A549 (cell line): ENCODE measurements at regions not wholly inside any gene's neighbourhood (a gene's known extent, or its start where the extent isn't known, plus 50 kb on each side); places are given as distances from the start of the nearest gene placed in this dataset.

Experiments
- ATAC-seq, 2 experiments: fragments of 200-7000 bp in 1 of 2; fragments of >200 bp in 1 of 2; cut with Nextera tagmentation in 1 of 2; cut with Tn5 transposase in 1 of 2; 3 replicates each; pipeline versions ENCODE4 v1.8.0 to v1.9.1; 2018 to 2020; ENCODE audit warnings: mild to moderate bottlenecking in 1 of 2, moderate library complexity in 1 of 2
- CTCF ChIA-PET: fragments of 300-600 bp; sonication (Branson Sonifier 250); formaldehyde crosslinking; extraction: SDS; loops from one replicate; lab custom pipeline; 2021; ENCODE audit warnings: antibody characterized with exemption, inconsistent platforms; lab: Yijun Ruan, JAX
- POLR2A ChIA-PET: fragments of 350-600 bp; formaldehyde crosslinking; extraction: SDS; loops from one replicate; lab custom pipeline; 2021; ENCODE audit warnings: antibody characterized with exemption, inconsistent platforms; lab: Yijun Ruan, JAX
- DNase-seq, 2 experiments: peaks; one replicate each; pipeline versions ENCODE4 v3.0.0 to v3.0.0-alpha.2; 2011 to 2016; ENCODE audit warnings: low read depth in 1 of 2, low spot score in 1 of 2
- FAIRE-seq: peaks from 2 replicates; lab custom pipeline; 2011; peaks lifted over from hg19 to GRCh38; lab: Jason Lieb, UNC
- H3K27ac ChIP-seq, 2 experiments: fragments of >200 bp; sonication (Bioruptor Twin); formaldehyde crosslinking; 3 replicates each; pipeline ENCODE4 v1.5.1; 2016 to 2017
- H3K4me1 ChIP-seq: fragments of >200 bp; sonication (Bioruptor Twin); formaldehyde crosslinking; 3 replicates; pipeline ENCODE4 v1.6.1; 2016
- H3K4me2 ChIP-seq: fragments of >200 bp; sonication (Bioruptor Twin); formaldehyde crosslinking; 3 replicates; pipeline ENCODE4 v1.6.1; 2016
- H3K4me3 ChIP-seq: fragments of >200 bp; sonication (Bioruptor Twin); formaldehyde crosslinking; 3 replicates; pipeline ENCODE4 v1.5.1; 2016
- H3K9me3 ChIP-seq: fragments of >200 bp; sonication (Bioruptor Twin); formaldehyde crosslinking; 3 replicates; pipeline ENCODE4 v1.6.1; 2016
- CBX8 ChIP-seq: fragments of 200-600 bp; sonication (generic); IDR thresholded peaks from 2 replicates; pipeline ENCODE4 v1.6.1; 2016
- CEBPB ChIP-seq, 2 experiments: fragments of >200 bp in 1 of 2; sonication (Bioruptor Twin) in 1 of 2; formaldehyde crosslinking in 1 of 2; IDR thresholded peaks; 2 replicates each; pipeline ENCODE4 v1.6.1; 2012 to 2016
- E2F6 ChIP-seq: IDR thresholded peaks from 2 replicates; pipeline ENCODE4 v1.6.1; 2012; ENCODE audit warnings: low read depth, borderline replicate concordance
- EHF ChIP-seq: fragments of 250-450 bp; sonication (Bioruptor Pico); IDR thresholded peaks from 2 replicates; pipeline ENCODE4 v1.5.0; 2020; ENCODE audit warnings: mild to moderate bottlenecking
- ELK1 ChIP-seq: fragments of 150-350 bp; IDR thresholded peaks from 2 replicates; pipeline ENCODE4 v1.6.1; 2014; ENCODE audit warnings: low read depth, mild to moderate bottlenecking, low read length
- HOXB5 ChIP-seq: fragments of 250-450 bp; sonication (Bioruptor Pico); IDR thresholded peaks from 2 replicates; pipeline ENCODE4 v1.5.0; 2020; ENCODE audit warnings: mild to moderate bottlenecking, moderate library complexity
- JUNB ChIP-seq: fragments of >200 bp; sonication (Bioruptor Twin); formaldehyde crosslinking; IDR thresholded peaks from 2 replicates; pipeline ENCODE4 v1.6.1; 2016
- MAFK ChIP-seq: fragments of 450-650 bp; IDR thresholded peaks from 2 replicates; pipeline ENCODE4 v1.6.1; 2014; ENCODE audit not compliant: partially characterized antibody
- MYC ChIP-seq: IDR thresholded peaks from 2 replicates; pipeline ENCODE4 v1.6.1; 2012; ENCODE audit warnings: mild to moderate bottlenecking, inconsistent platforms, low read length, improper control_type of control experiment, borderline replicate concordance
- PBX3 ChIP-seq: IDR thresholded peaks from 2 replicates; pipeline ENCODE4 v1.6.1; 2012
- POLR2A ChIP-seq: IDR thresholded peaks from 2 replicates; pipeline ENCODE4 v1.6.1; 2012; ENCODE audit warnings: mild to moderate bottlenecking, low read length
- RARB ChIP-seq: fragments of 250-450 bp; sonication (Bioruptor Pico); IDR thresholded peaks from 2 replicates; pipeline ENCODE4 v1.8.0; 2021; ENCODE audit warnings: mild to moderate bottlenecking, moderate library complexity
- USF2 ChIP-seq: fragments of 450-650 bp; IDR thresholded peaks from 2 replicates; pipeline ENCODE4 v1.6.1; 2014; ENCODE audit warnings: antibody characterized with exemption
- ZC3H11A ChIP-seq: fragments of 450-650 bp; IDR thresholded peaks from 2 replicates; pipeline ENCODE4 v1.6.1; 2014; ENCODE audit warnings: antibody characterized with exemption, mild to moderate bottlenecking
- WGBS: methylation state at CpG from one replicate; pipeline ENCODE4 v1.1.6; 2017; ENCODE audit errors: missing lambda C conversion rate; 5-methylcytosine and 5-hydroxymethylcytosine counted together

GRCh38 chr5:173790177-173790719 is 97.9 kb upstream of the CPEB4 start (continued):
- no peak for TF ChIP-seq USF2
- TF ChIP-seq E2F6 = no peak
- TF ChIP-seq PBX3 = no peak

- H3K4me1 ChIP-seq = peaks cover 25% of the 10 kb centered on the region
- CTCF ChIA-PET = interaction anchor here (1.4 kb wide), 1 partner anchor 161 kb away, joined by 4 read pairs; no protein-coding TSS in a partner anchor
These were observed 97.2 kb upstream of the CPEB4 start for GRCh38 chr5:173790836-173791546.

GRCh38 chr5:173791878-173792277 is 96.3 kb upstream of the CPEB4 start:
- DNase-seq (no peak), ATAC-seq (no peak), FAIRE-seq (no peak)
- Histone ChIP-seq H3K9me3 (no peaks in the 10 kb centered on the region), H3K4me2 (no peak overlapping the region), H3K4me1 (peaks cover 25% of the 10 kb centered on the region), H3K4me3 (no peak overlapping the region), H3K27ac (peak overlapping the region; percentile 6 to 69; a peak in 4 of 6 replicates)
- POLR2A ChIA-PET = interaction anchor here (1.1 kb wide), 1 partner anchor 96 kb away, joined by 3 read pairs; the partner anchor contains the start of gene CPEB4
- TF ChIP-seq MAFK = no peak
- TF ChIP-seq EHF (CRISPR knock-in tag) = no peak
- TF ChIP-seq JUNB = no peak
- TF ChIP-seq USF2 = no peak
- no peak for TF ChIP-seq RARB (CRISPR knock-in tag)
- 91% methylated on average over 3 of the region's 3 CpGs for WGBS
- CTCF ChIA-PET = no interaction called here

More at GRCh38 chr5:173790836-173791546, 97.2 kb upstream of the CPEB4 start:
- no peaks in the 10 kb centered on the region for H3K9me3 ChIP-seq
- H3K4me2 ChIP-seq = no peak overlapping the region
- H3K4me3 ChIP-seq = no peak overlapping the region
- 94% methylated on average over 12 of the region's 13 CpGs for WGBS
- H3K27ac ChIP-seq = peak overlapping the region in 1 of 2 experiments; percentile 67; a peak in 3 of 6 replicates
- no peak for DNase-seq
- ATAC-seq = no peak
- POLR2A ChIA-PET = interaction anchor here (1.1 kb wide), 2 partner anchors 97 to 173 kb away, joined by 3 read pairs; partner anchors contain the start of gene CPEB4
- TF ChIP-seq MYC (no peak), ELK1 (no peak), CEBPB (IDR thresholded peaks at IDR 0.05) (no peak), HOXB5 (CRISPR knock-in tag) (no peak), CBX8 (no peak), POLR2A (no peak), ZC3H11A (peak; percentile 75)
- FAIRE-seq = no peak
